ENCODE measurements at regions not wholly inside any gene's neighbourhood (a gene's known extent, or its start where the extent isn't known, plus 50 kb on each side); places are given as distances from the start of the nearest gene placed in this dataset.
"Not testable (repeated sequence)": the region's sequence is repeated elsewhere in the genome, so short reads cannot be mapped to it uniquely, and the experiment has no call there.

DNA sequence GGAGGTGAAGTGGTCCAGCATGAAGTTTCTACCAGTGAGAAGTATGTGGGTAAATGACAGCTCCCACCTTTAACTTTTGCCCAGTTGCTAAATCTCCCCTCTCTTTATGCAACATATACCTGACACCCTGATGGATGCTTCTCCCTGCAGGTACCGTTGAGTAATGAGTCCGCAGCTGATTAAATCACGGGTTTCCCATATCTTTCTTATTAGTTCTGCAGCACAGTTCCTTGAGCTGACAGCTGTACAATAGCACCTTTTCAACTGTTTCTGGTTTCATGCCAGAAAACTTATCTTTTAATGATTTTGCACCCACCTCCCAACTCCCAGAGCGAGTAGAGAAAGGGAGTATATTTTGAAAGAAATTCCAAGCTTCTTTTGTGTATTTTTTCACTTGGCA, 161.0 kb upstream of the TUT7 start:
- DNase-seq = no peak

DNA sequence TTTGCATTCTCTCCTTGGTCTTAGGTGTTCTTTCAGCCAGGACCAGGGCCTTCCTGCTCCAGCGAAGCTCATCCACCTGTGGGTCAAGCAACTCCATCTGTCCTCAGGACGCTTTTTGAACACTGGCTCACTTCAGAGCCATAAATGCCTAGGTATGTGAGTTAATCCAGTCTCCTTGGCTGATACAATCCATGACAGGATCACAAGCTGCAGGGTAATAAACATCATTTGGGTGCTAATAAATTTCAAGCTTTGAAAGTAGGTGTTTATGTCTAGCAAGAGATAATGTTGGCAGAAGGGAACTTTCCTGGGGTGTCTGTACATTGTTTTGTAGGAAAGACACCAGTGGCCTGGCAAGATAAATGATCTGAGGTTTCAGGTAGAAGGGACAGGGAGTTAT, 159.2 kb upstream of the TUT7 start:
- no peak for DNase-seq

DNA sequence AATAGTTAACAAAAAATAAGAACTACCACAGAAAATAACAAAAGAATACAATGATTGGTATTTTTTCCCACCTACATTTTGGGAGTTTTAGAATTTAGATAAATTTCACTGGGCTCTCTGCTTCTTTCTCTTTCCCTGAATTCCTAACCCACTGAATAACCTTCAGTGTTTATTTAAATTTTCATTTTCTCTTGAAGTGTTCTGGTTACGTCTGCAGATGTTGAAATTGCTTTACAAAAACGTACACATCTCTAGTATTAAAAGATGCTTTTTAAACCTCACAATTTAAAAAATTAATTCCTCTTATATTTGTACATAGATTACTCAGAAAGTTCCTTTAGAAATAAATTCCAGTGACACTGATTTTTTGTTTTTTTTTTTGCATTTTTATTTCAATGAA, 158.7 kb upstream of the TUT7 start:
- DNase-seq = no peak

DNA sequence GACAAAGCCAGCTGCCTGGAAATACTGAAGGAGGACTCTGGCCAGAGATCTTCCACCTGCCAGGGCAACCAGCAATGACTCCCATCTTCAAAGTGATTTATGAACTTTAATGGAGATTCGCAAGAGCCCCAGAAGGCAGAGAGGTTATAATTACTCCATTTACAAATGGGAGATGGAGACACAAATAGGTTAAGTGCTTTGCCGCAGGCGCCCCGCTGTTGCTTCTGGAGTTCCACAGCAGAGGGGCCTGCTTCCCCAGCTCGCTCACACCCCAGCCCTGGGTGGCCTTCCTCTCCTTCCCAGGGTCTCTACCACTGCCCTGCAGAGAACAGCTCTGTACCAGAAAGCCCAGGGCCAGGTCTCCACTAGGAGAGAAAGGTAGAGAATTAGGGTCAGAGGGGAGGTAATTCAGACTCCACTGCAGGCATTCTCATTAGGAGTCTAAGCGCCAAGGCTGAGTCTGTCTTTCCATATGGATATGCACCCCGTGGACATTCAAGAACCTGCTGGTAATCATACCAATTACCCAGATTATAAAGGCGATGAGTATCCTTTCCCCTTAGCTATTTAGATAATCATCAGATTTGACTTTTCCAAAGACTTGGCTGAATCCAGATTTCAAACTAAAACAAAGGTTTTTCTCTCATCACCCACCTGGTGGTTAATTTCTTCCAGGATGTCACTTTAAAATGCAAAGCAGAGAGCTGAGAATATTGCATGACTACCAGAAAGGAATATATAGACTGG, 157.6 kb upstream of the TUT7 start:
- no peak for DNase-seq

DNA sequence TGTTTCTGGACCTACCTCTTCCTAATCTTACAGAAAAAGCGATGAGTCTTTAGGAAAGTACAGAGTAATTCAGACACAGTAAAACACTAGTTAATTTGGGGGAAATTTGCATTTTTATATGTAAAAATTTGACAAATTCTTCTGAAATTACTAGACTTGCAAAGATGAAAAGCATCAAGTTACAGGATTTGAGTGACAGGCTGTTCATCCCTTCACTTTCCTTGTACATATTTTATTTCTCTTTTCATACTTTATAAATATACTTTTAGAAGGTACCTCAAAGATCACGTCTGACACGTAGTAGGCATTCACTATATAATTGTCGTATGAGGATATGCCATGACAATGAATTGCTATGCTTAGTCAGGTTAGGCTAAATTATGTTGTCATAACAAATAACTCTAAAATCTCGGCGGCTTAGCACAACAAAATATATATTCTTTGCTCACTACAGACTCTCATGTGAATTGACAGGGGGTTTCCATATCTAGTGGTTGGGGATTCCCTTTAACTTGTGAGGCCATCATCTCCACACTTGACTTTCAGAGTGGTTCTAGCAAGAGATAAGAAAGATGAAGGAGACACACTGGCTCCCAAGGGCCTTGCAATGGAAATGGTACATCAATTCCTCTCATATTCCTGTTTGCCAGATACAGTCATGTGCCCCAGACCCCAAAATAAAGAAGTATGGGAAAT, 154.1 kb upstream of the TUT7 start:
- no peak for DNase-seq

DNA sequence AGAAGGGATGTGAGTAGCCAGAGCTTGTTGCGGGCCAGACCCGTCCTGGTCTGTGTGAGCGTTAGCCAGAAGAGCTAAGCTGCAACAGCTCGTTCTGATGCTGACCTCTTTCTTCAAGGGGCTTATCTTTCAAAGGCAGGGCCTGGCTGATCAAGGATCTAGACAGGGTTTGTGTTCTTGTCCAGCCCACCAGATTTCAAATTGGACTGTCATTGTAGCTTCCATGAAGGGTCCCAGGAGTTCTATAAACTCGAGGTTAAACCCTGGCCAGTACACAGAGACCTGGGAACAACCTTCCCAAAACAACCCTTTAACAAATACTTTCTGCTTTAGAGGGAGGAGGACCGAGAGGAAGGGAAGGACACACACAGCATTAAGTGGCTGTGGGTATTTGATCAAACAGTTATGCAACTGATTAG, 153.0 kb upstream of the TUT7 start:
- peak; percentile 49 for DNase-seq

DNA sequence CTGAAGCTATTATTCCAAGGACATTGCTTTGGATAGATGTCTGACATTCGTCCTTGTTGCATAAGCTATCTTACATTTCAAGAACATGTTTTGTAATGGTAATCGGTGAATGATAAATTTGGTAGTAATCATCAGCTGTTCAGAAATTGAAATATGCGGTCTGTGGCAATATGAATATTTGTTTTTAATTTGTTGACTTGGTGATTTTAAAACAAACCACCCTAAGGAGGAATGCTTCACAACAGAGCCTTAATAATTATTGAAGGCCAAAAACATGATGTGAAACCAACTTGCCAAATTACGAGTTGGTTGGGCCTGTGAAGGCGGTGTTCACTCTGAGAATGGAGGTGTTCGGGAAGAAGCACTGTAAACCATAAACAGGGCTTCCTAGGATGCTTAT, 149.7 kb upstream of the TUT7 start:
- no peak for DNase-seq

DNA sequence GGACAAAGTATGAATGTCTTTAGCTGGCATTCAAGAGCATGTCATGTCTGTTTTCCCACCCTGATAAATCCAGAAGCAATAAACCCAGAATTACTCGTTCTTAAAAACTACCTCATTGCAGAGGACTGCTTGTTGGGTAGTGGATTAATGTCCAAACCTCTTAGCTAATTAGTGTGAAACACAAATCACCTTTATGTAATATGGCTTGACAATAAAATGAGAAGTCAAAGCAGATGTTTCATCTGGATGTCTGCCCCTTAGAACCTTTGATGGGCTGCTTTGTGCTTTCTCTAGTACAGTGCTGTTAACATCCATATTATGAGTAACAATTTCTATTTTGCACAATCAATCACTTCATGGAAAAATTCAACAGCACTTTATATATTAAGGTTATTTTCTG, 149.1 kb upstream of the TUT7 start:
- DNase-seq = no peak

DNA sequence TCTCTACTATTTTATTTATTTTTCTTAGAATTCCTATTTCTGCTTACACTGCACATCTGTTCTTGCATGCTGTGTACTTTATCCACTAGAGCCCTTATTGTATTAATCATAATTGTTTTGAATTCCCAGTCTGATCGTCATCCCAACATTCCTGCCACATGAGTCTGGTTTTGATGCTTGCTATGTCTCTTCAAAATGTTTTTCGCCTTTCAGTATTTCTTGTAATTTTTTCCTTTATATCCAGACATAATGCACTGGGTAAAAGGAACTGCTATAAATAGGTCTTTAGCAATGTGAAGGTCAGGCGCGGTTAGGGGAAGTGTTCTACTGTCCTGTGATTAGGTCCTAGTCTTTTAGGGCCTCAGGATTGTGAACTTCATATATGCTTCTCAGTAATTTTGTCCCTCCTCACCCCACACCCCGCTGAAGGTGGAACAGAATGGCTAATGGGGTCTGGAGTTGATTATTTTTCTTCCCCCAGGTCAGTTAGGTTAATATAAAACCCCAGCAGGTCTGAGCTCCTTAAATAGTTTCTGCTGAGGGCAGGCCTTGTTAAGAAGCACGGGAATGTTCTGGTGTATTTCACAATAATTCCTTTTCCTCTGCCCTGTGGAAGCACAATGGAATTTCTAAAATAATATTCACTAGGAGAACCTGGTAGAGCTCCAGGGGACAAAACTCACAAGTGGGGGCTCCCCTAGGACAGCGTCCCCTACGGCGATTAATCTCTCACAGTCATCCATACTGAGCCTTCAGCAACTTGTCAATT, 146.6 kb upstream of the TUT7 start:
- DNase-seq = no peak

DNA sequence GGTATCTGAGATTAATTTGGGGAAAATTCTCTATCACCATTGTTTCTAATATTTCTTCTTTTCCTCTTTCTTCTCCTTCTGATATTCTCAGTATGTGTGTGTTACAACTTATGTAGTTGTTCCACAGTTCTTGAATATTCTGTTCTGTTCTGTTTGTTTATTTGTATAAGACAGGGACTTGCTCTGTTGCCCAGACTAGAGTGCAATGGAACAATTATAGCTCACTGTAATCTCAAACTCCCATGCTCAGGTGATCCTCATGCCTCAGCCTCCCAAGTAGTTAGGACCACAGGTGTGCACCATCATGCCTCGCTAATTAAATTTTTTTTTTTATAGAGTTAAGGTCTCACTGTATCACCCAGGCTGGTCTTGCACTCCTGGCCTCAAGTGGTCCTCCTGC, 145.8 kb upstream of the TUT7 start:
- DNase-seq = no peak

DNA sequence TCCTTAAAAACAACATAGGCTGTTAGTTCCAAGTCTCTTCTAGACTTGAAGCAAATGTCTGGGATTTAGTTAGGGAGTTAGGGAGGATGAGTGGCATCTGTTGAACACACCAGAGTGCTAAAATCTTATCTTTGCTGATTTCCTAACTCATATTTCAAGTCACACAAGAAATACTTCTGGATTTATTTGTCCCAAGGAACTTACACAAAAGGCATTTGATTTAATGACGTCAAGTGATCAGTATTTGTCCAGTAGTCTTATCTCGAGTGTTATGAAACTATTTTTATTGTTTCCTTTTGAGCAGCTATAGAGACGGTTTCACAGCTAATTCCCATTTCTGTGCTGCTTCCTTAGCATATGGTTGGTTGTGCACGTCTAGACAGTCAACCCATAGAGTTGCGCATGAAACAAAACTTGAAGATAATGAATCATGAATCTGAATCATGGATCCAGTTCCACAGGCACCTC, 140.5 kb upstream of the TUT7 start:
- DNase-seq = no peak

DNA sequence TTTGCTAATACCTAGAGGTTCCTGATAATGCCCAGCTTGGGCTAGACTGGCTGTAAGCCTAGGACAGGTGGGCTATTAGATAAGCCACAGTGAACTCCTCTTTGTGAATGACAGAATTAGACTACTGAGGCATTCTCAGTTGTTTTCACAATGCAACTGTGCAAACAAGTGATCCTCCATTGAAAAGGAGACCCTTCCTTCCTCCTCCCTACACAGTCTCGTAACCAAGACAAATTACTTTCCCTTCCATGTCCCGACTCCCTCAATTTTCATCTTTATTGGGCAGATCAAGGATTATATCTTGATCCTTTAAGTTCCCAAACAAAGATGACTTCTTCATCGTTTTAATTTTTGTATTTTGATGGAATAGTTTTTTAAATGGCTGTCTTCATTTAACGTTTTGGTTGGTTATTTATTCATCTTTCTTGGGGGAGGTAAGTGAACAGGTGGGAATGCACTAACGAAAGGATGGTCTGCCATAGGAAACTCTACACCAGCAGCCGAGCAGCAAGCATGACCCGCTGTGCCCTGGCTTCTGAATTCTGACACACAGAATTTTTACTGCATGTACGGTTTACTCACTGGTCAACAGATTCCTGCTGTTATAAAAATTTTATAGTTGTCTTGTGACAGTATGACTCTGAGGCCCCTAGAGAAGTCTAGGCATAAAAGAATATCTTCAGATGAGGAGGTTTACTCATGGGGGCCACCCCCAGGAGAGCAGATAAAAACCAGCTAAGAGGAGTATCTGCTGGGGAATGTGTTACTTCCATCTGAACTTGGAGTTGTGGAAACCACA, 137.5 kb upstream of the TUT7 start:
- DNase-seq = no peak

DNA sequence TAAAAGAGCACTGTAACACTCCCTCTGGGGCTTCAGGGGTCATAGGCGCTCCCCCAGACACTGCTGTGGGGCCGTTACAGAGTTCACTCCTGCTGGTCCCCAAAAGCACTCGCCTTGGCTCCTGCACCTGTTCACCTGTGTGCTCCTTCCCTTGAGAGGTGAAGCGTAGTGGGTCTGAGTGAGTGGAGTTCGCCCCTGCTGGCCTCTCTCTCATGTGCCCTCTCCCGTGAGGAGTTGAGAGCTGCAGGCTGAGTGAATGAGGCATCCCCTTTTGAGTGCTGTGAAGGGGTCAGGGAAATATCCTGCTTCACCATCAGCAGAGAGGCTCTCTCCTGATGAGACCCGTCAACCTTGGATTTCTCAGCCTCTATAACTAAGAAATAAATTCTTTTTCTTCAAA, 134.6 kb upstream of the TUT7 start:
- DNase-seq = no peak

DNA sequence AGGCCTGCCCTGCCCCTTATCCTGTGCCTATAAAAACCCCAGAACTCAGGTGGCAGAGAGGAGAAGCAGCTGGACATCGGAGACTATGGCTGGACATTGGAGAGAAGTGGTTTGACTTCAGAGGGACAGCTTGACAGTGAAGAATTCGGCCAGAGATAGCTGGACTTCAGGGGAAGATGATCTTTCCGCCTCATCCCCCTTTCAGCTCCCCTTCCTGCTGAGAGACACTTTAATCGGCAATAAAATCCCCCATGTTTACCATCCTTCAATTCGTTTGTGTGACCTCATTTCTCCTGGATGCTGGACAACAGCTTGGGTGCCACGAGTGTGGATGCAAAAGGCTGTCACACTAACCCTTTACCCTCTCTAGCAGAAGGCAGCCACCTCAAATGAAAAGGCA, 134.1 kb upstream of the TUT7 start:
- DNase-seq = no peak

DNA sequence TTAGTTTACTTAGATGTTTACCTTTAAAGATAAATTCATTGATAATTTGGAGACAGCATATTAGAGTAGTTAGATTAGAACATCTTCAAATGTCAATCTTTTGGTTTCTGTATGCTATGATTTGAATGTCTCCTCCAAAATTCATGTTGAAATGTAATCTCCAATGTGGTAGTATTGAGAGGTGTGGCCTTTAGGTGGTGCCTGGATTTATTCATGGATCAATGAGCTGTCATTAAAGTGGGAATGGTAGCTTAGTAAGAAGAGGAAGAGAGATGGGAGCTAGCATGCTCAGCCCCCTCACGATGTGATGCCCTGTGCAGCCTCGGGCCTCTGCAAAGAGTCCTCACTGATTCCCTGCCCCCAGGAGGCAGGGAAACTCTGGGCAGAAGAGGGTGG, 133.6 kb upstream of the TUT7 start:
- no peak for DNase-seq

DNA sequence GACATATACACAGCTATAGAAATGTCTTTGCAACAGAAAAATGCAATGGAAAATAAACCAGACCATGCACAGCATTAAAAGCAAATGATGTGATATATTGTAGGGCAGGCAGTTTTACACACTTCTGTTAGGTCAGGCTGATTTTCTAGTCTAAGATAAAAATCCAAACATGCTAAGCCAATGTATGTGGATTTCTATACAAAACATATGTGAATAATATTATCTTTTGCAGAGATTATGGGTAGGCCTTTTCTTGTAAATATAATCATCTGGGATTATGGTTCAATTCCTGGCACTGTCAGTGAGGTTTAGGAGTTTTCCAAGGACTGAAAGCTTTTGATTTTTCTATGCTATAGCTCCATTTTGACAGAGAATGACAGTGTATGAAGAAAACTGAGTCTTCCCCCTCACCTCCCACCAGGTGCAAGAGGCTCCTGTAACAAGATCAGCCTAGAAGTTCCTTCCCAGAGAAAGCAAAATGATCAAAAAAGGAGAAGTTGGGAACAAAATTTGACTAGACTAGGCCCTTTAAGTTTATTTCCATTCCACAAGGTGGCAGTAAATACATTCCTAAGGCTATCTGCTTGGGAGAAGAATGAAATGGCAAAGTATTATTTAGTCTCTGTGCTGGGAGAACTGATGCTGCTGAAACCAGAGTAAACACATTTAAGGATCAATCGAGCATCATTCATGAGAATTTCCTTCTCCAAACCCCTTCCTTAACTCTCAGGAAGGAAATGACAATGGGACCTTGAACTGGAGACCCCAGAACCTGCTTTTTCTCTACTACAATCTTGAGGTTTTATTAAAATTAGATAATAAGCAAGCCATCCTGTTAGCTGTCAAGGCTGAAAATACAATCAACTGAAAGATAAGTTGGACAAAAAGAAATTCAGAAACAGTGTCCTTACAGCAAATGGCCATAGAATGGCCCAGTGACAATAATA, 133.0 kb upstream of the TUT7 start:
- DNase-seq = no peak

DNA sequence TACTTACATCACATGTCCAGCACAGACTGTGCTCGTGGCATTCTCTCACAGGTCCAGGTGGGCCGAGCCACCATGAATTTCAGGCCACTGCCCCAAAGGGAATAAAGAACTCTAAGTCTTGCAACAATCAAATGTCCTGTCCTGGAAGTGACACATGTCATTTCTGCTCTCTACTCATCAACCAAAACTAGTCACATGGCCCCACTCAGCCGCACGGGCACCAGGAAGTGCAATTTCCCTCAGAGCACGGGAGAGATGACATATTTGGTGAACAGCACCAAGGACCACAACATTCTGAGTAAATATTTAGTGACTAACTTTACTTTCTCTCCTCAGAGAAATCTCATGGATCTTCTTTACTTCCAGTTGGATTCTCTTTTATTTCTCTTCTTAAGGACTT, 131.1 kb upstream of the TUT7 start:
- DNase-seq = no peak

DNA sequence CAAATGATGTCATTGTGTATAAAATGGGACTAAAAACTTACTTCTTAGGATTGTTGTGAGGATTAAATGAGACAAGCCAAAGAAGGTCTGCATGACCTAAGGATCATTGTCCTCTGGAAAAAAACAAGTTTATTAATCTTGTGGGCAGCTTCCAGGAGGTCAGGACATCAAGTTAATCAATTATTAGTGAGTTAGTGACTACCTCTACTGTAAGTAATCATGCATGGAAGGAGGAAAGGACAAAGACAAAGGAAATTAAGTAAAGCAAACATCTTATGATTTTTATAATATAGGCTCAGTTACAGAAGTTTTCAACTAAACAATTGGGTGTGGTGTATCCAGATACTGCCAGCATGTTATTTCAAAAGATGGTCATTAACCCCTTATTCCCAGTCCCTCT, 129.3 kb upstream of the TUT7 start:
- no peak for DNase-seq

DNA sequence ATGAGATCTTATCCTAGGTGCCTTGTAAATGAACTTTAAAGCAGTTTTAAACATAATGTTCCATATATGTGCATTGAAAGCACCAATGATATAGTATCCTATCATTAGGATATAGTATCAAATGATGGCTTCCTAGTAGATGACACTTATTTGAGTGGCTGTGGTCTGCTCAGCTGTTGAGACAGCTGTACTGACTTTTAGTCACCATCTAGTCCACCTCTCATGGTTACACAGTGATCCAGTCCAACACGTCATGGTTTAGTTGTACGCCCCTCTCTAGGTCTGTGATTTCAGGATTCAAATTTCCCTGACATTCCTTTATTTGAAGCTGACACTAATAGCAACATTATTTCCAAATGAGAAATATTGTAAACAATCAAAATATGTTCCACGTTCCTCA, 127.3 kb upstream of the TUT7 start:
- DNase-seq = no peak

DNA sequence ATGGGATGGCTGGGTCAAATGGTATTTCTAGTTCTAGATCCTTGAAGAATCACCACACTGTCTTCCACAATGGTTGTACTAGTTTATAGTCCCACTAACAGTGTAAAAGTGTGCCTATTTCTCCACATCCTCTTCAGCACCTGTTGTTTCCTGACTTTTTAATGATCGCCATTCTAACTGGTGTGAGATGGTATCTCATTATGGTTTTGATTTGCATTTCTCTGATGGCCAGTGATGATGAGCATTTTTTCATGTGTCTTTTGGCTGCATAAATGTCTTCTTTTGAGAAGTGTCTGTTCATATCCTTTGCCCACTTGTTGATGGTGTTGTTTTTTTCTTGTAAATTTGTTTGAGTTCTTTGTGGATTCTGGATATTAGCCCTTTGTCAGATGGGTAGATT, 121.0 kb upstream of the TUT7 start:
- not testable (repeated sequence) for DNase-seq

DNA sequence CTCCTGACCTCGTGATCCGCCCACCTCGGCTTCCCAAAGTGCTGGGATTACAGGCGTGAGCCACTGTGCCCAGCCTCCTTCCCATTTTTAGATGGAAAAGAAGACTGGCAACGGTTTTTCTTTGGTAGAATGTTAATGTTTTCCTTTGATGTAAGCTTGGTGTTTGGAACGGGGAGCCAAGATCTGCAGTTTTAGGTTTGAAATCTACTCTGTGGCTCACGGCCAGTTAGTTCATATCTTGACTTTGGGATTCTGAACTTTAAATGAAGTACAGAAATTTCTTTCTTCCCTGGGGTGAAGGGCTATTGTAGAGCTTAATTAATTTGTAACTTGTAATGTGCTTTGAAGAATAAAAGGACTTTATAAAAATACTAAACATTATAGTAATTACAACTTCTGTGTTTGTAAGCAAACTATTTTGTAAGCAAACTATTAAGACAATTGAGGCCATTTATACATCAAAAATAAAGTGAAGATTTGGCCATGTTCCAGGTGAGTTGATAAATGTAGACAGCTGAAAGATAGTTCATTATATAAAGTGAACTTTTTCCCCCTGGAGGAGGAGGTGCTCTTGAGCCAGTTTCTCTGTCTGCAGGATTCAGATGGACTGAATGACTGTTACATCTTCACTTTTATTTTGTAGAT, 117.1 kb upstream of the TUT7 start:
- no peak for DNase-seq
